H1 (cell line): ENCODE measurements at regions not wholly inside any gene's neighbourhood (a gene's known extent, or its start where the extent isn't known, plus 50 kb on each side); places are given as distances from the start of the nearest gene placed in this dataset.

ENCODE experiments used
- CHD2 ChIP-seq: IDR thresholded peaks from 2 replicates; pipeline ENCODE4 v1.6.1; 2012; ENCODE audit warnings: low read length, improper control_type of control experiment
- EP300 ChIP-seq, 2 experiments: IDR thresholded peaks; 1 replicate in 1 of 2; 2 replicates in 1 of 2; pipeline ENCODE4 v1.6.1; 2011 to 2012; ENCODE audit warnings: low read depth in 2 of 2, low read length in 2 of 2, mild to moderate bottlenecking in 2 of 2, borderline replicate concordance in 1 of 2, inconsistent platforms in 1 of 2, moderate library complexity in 1 of 2
- JUND ChIP-seq: IDR thresholded peaks from 2 replicates; pipeline ENCODE4 v1.6.1; 2011; ENCODE audit warnings: mild to moderate bottlenecking, improper control_type of control experiment, low read length
- SIN3A ChIP-seq, 2 experiments: IDR thresholded peaks in 1 of 2; conservative IDR thresholded peaks in 1 of 2; 2 replicates each; pipeline ENCODE4 v1.6.1; 2011 to 2012; ENCODE audit warnings: low read length in 2 of 2, improper control_type of control experiment in 1 of 2, low read depth in 1 of 2, mild to moderate bottlenecking in 1 of 2
- SP2 ChIP-seq: IDR thresholded peaks from 2 replicates; pipeline ENCODE4 v1.6.1; 2012; ENCODE audit warnings: mild to moderate bottlenecking, low read length, inconsistent platforms

DNA sequence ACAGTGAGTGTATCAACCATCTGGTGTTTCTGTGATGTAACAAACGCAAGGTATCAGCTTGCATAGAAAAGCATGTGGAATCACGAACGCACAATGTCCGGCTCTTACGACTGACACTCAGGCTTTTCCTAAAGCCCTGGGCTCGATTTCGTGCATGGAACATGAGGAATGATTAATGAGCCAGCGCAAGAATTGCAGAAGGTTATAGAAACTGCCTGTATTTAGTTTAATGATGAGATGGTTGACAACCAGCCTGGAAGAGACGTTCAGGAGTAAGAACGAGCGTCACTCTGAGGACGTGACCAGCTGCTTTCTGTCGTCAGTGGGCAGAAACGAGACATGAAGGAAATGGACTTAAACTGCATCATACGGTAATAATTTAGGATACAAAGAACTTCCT is 497.6 kb downstream of the IRX1 start:
- TF ChIP-seq CHD2 (no peak), SP2 (no peak), SIN3A (conservative IDR thresholded peaks at IDR 0.05 in 1 of 2, IDR thresholded peaks at IDR 0.05 in 1 of 2; ENCODE audit: low read depth in 1 of 2, low read length in 2 of 2) (no peak), EP300 (IDR thresholded peaks at IDR 0.05; ENCODE audit: borderline replicate concordance in 1 of 2, low read depth in 2 of 2, low read length in 2 of 2) (no peak), JUND (no peak)
